Stromal cell of bone marrow (primary cell): ENCODE measurements at regions not wholly inside any gene's neighbourhood (a gene's known extent, or its start where the extent isn't known, plus 50 kb on each side); places are given as distances from the start of the nearest gene placed in this dataset.
A peak's percentile ranks its signal among the peaks of the same experiment; 100 is the strongest.

Experiments
- DNase-seq: peaks from one replicate; pipeline ENCODE4 v3.0.0-alpha.2; 2012; ENCODE audit warnings: low read depth

- no peak for DNase-seq
These were observed 123.1 kb upstream of the PITRM1 start for GRCh38 chr10:3295582-3296151.

GRCh38 chr10:3294919-3295581 lies 122.5 kb upstream of the PITRM1 start:
- no peak for DNase-seq

DNA sequence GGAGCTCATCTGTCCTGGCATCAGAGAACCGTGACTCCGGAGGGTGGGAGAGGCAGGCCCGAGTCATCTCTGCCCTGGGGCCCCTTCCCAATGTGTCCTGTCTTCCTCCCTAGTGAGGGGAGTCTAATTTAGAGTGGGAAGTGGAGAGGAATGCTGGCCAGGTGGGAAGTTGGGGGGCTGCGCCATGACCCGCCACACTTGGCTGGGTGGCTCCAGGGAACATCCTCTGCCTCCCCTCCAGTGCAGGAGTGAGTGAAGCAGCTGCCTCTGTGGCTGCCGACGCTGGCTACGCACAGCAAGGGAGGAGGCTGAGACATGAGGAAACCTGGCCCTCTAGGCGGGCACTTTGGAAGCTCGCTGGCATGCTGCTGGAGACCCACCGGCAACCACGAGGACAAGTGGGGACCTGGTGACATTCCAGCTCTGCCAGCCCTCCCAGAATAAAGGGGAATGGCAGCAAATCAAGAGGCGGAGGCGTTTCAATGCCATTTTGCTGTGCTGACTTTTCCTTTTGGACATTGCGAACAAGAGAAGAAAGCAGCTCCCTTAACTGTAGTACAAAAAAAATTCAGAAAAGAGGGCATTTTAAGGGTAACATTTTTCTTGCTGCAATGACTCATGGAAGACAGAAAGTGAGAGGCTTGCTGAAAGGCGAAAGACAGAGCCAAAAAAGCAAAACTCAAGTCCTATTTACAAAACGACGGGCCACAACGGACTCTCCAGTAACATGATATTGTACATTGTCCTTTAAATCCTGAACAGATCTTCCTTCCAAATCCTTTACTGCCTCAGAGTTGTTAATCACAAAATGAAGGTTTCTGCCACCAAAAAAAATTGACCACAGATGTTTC lies 121.2 kb upstream of the PITRM1 start:
- peak; percentile 35 for DNase-seq

DNA sequence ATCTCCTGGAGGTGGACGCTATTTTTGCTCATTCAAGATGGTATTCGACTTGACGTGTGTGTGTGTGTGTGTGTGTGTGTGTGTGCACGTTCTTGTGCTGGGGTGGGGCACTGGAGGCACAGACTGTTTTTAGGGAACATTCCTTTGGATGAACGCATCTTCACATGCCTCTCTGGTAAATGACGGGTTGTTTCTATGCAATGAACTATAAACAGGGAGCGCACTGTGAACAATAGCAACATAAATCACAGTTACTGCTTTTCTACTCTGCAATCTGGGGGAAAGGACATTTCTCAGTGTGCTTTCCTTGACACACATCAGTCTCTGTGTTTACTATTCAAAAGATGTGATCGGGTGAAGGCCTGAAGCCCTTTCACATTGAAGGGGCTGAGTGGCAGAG lies 120.1 kb upstream of the PITRM1 start:
- DNase-seq: no peak

- no peak for DNase-seq
These were observed 118.0 kb upstream of the PITRM1 start for GRCh38 chr10:3290550-3290949.

GRCh38 chr10:3287572-3288445 lies 115.2 kb upstream of the PITRM1 start:
- DNase-seq: no peak

DNA sequence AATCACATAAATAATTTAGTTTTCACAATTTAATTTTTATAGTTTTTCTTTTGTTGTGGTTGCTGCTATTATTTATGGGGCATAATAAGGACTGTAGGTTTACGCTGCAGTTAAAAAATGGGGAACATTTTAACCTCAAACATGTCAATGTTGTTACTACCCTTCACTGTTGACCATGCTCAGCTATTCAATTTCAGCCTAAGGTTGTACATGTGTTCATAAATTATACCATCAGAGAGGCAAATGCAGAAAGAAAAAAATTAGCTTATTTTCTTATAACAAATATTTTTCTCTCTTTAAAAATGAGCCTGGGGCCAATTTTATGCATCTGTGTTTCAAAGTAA lies 110.1 kb upstream of the PITRM1 start:
- no peak for DNase-seq

GRCh38 chr10:3281941-3282673 lies 109.5 kb upstream of the PITRM1 start:
- no peak for DNase-seq

DNA sequence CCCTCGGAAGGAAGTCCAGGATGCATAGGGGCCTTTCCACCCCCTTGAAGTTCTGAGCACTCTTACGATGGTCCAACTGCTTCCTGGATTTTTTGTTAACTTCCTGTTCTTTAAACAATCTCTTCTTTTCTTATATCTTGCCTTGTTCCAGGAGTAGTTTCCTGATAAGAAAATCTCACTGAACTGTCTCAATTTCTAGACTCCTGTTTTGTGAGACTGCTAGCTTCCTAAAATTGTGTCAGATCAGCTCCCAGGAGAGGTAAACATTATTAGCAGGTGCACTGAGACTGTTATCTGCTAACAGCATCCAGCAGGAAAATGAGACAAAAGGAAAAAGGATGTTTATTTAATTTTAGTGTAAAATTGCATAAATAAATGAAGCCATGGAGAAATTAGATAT lies 106.2 kb upstream of the PITRM1 start:
- no peak for DNase-seq

GRCh38 chr10:3277566-3277965 lies 105.0 kb upstream of the PITRM1 start:
- DNase-seq: no peak

GRCh38 chr10:3274414-3274813 lies 101.8 kb upstream of the PITRM1 start:
- DNase-seq: no peak

DNA sequence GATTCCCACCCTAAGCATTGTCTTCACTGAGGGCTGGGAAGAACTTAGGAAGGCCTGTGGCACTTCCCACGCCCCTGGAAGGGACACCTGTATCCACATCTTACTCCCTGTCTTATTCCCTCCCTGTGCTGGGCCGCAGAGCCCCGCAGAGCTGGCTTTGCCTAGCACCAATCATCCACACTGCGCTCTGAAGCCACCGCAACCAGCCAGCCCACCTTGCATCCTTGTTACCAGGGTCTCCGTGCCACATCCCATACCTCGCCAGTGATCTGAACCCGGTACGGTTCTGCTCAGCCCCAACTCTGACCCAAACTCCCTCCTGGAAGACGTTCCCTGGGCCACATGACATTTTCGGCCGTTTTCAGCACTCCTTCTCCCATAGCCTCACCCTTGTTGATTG lies 101.4 kb upstream of the PITRM1 start:
- no peak for DNase-seq

DNA sequence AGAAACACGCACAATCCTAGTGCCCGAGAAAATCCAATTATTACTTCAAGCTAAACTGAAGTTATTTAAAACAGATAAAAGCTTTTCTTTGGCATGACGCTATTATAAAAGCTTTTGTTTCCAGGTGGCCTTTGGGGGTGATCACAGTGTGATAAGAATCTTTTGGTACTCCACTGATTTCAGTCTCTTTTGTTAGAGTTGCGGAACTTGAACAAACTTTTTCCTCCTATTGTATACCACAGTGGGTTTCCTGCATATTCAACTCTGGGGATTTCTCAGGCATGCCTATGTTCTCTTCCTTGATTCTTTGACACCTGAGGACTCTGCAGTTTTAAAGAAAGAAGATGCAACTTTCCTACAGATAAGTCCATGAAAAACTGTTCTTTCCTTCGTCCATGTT lies 99.7 kb upstream of the PITRM1 start:
- no peak for DNase-seq

DNA sequence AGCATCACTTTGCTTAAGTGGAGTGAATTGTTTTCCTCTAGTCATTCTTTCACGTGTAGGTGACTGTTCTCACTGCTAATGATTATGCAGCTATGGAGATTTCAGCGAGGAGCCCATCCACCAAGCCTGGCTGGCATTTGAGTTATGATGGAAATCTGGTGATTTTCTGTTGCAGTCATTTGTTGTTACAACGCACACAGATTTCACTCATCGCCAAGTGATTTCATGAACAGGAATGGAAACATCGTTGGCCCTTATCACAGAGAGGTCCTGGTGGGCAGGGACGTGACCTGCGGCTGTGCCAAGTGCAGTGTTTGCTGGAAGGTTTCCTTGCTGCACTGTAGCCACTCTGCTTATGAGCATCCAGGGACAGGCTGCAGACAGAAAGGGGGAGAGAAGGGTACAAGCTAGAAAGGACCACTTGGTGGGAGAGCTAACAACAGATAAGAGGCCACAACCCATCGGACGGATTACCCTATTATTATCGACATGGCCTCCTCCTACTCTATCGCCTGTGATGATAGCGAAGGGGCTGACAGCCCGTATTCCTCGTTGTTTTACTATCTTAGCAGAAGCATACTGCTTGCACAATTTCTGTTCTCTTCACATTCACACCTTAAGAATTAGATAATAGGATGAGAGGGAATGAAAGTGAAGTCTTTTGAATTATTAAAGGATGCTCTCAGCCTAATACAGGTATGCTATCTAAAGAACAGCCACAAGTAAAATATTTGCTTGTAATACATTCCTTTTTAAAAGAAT lies 99.0 kb upstream of the PITRM1 start:
- DNase-seq: no peak

DNA sequence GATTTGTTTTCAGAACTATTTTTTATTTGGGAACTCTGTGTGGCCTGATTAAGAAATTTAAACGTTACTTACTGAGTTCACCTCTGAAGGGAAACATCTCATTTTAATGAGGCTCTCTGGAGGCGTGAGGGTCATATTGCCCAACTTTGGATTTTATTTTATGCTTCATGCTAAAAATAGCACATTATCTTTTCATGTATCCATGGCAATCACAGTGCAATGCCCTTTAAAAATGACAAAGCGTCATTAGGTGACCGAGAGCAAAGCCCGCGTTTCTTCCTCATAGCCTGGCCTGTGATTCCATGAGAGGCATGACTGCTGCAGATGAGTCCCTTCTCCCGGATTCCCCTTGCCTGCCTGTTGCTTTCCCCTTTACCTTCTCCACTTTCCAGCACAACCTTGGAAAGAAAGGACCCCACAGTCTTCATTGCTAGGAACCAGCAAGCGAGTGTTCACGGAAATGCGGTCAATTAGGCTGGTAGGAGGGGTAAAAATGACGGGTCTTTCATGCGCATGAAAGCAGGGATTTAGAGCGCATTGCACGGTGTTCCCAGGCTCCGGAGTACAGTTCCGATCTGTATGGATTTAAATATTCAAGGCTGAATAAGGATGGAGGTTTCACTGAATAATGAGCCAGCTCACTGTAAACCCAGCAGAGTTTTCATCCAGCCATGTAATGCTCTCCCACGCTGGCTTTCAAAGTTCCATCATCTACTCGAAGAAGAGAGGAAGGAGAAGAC lies 98.2 kb upstream of the PITRM1 start:
- no peak for DNase-seq

DNA sequence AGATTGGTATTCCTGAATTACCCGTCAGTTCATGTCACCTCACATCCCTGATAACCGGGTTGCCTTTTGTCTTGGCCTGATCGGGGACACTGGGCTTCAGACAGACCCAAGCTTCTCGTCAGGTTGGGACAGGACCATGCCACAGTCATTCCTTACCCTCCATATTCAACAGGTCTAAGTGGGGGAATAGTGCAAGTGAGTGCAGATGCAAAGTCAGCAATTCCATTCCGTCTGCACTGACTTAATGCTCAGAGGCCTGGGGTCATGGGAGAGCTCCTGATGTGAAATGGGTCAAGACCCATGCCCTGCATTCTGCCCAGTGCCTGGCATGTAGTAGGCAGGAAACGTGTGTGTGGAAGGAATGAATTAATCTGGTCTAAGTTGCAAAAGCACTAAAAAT lies 95.4 kb upstream of the PITRM1 start:
- DNase-seq: no peak

- DNase-seq: no peak
These were observed 92.5 kb upstream of the PITRM1 start for GRCh38 chr10:3265088-3265487.

GRCh38 chr10:3264161-3264761 lies 91.7 kb upstream of the PITRM1 start:
- DNase-seq: no peak

GRCh38 chr10:3263747-3264146 lies 91.2 kb upstream of the PITRM1 start:
- no peak for DNase-seq

DNA sequence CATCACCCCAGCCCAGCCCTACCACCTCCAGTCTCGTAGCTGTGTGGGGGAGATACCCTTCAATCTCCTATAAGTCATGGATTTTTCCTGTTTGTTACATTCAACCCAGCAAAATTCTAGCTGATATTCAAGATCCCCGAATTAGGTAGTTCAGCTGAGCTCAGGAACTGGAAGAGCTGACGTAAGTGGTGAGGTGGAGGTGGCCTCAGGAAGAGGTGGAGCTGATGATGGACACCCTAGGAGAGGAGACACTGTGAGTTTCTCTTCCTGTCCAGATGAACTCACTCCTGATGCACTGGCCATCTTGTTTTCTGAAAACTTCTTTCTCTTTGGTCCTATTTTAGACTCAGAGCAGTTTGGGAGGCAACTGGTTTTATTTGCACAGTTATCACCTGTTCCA lies 90.5 kb upstream of the PITRM1 start:
- DNase-seq: no peak
